ENCODE measurements at regions not wholly inside any gene's neighbourhood (a gene's known extent, or its start where the extent isn't known, plus 50 kb on each side); places are given as distances from the start of the nearest gene placed in this dataset.

DNA sequence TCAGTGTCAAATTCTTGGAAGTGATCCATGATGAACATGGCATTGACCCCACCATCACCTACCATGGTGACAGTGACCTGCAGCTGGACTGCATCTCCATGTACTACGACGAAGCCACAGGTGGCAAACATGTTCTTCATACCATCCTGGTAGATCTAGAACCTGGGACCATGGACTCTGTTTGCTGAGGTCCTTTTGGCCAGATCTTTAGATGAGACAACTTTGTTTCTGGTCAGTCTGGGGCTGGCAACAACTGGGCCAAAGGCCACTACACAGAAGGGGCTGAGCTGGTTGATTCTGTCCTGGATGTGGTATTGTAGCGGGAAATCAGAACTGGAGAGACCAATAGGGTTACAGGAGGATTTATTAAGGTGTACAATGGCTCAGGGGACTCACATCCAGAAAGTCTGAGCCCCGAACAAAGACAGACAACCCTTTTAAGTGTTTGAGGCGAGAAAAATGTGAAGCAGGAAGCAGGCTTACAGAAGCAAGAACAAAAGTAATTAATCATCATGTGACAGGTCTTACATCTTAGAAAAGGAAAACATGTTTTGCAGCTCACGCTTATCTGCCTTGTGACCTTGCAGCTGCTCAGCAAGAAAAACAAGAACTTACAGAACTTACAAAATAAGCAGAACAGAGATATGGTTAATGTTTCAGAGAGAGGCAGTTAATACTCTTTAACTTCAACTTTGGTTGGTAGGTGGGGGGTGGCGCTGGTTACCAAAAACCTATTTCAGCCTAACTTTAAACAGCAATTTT is 58.8 kb upstream of the MOCS1 start:
- Histone ChIP-seq H3K4me1 (ENCODE audit: insufficient read depth, low read length) (no peaks in the 10 kb centered on the region), H4K20me1 (ENCODE audit: insufficient read depth, low read length) (no peaks in the 10 kb centered on the region), H3K9ac (ENCODE audit: low read length) (no peak overlapping the region), H2AFZ (ENCODE audit: low read depth, low read length) (no peak overlapping the region), H3K36me3 (ENCODE audit: insufficient read depth, low read length) (no peaks in the 10 kb centered on the region), H3K9me3 (ENCODE audit: insufficient read depth, low read depth, low read length) (peaks cover 7% of the 10 kb centered on the region), H3K4me3 (ENCODE audit: insufficient read depth, low read depth, low read length) (no peak overlapping the region), H3K27me3 (ENCODE audit: insufficient read depth, low read length) (no peaks in the 10 kb centered on the region), H3K4me2 (ENCODE audit: low read length) (no peak overlapping the region), H3K79me2 (ENCODE audit: insufficient read depth, low read length) (no peaks in the 10 kb centered on the region), H3K27ac (ENCODE audit: low read depth, low read length) (no peak overlapping the region)
- H3K4me1 Mint-ChIP-seq (ENCODE audit: low read depth, unreplicated experiment): no peaks in the 10 kb centered on the region
- no peaks in the 10 kb centered on the region for H3K36me3 Mint-ChIP-seq (ENCODE audit: low read depth, unreplicated experiment)
- H3K27me3 Mint-ChIP-seq (ENCODE audit: low read depth, unreplicated experiment): peaks cover 5% of the 10 kb centered on the region
- H3K4me3 Mint-ChIP-seq (ENCODE audit: unreplicated experiment): no peak overlapping the region
- no peak for TF ChIP-seq EZH2 (IDR thresholded peaks at IDR 0.05; ENCODE audit: insufficient read depth, low read length)
- TF ChIP-seq, protein P1, sequence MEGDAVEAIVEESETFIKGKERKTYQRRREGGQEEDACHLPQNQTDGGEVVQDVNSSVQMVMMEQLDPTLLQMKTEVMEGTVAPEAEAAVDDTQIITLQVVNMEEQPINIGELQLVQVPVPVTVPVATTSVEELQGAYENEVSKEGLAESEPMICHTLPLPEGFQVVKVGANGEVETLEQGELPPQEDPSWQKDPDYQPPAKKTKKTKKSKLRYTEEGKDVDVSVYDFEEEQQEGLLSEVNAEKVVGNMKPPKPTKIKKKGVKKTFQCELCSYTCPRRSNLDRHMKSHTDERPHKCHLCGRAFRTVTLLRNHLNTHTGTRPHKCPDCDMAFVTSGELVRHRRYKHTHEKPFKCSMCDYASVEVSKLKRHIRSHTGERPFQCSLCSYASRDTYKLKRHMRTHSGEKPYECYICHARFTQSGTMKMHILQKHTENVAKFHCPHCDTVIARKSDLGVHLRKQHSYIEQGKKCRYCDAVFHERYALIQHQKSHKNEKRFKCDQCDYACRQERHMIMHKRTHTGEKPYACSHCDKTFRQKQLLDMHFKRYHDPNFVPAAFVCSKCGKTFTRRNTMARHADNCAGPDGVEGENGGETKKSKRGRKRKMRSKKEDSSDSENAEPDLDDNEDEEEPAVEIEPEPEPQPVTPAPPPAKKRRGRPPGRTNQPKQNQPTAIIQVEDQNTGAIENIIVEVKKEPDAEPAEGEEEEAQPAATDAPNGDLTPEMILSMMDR (IDR thresholded peaks at IDR 0.05; ENCODE audit: insufficient read depth, low read depth, low read length): no peak
- DNase-seq (ENCODE audit: low read depth) (no peak), FAIRE-seq (no peak)
- H3K27ac Mint-ChIP-seq (ENCODE audit: unreplicated experiment): no peak overlapping the region
- H3K9me3 Mint-ChIP-seq (ENCODE audit: unreplicated experiment): peaks cover 12% of the 10 kb centered on the region

Data from astrocyte (in vitro differentiated cells and primary cell).